Neuron (in vitro differentiated cells): ENCODE measurements at regions not wholly inside any gene's neighbourhood (a gene's known extent, or its start where the extent isn't known, plus 50 kb on each side); places are given as distances from the start of the nearest gene placed in this dataset.
"Not testable (repeated sequence)": the region's sequence is repeated elsewhere in the genome, so short reads cannot be mapped to it uniquely, and the experiment has no call there.

Experiments
- H2AFZ ChIP-seq: one replicate; pipeline ENCODE4 v1.6.1; 2013; ENCODE audit warnings: low read depth, mild to moderate bottlenecking, inconsistent platforms, low read length, moderate library complexity
- H3K27me3 ChIP-seq: one replicate; pipeline ENCODE4 v1.6.1; 2013; ENCODE audit warnings: low read length; ENCODE audit not compliant: insufficient read depth
- H3K36me3 ChIP-seq: one replicate; pipeline ENCODE4 v1.6.1; 2013; ENCODE audit warnings: low read length; ENCODE audit not compliant: insufficient read depth
- H3K4me1 ChIP-seq: one replicate; pipeline ENCODE4 v1.6.1; 2013; ENCODE audit warnings: low read length; ENCODE audit not compliant: insufficient read depth
- H3K4me3 ChIP-seq: 2 replicates; pipeline ENCODE4 v1.5.1; 2013; ENCODE audit warnings: mild to moderate bottlenecking, low read length, moderate library complexity
- H3K9me3 ChIP-seq: one replicate; pipeline ENCODE4 v1.6.1; 2013; ENCODE audit warnings: low read length

GRCh38 chr2:101587251-101587650 is 110.3 kb upstream of the MAP4K4 start:
- no peaks in the 10 kb centered on the region for H3K27me3 ChIP-seq
- no peak overlapping the region for H2AFZ ChIP-seq
- H3K4me1 ChIP-seq, result no peaks in the 10 kb centered on the region
- H3K36me3 ChIP-seq, result no peaks in the 10 kb centered on the region
- H3K4me3 ChIP-seq, result no peak overlapping the region
- H3K9me3 ChIP-seq, result no peaks in the 10 kb centered on the region

- no peak overlapping the region for H2AFZ ChIP-seq
- H3K36me3 ChIP-seq, result no peaks in the 10 kb centered on the region
- H3K4me3 ChIP-seq, result no peak overlapping the region
- no peaks in the 10 kb centered on the region for H3K9me3 ChIP-seq
- H3K27me3 ChIP-seq, result peaks cover 2% of the 10 kb centered on the region
- H3K4me1 ChIP-seq, result no peaks in the 10 kb centered on the region
These were observed 108.9 kb upstream of the RFX8 start for GRCh38 chr2:101583861-101584260.

- Histone ChIP-seq H3K36me3 (no peaks in the 10 kb centered on the region), H3K27me3 (peaks cover 4% of the 10 kb centered on the region), H3K4me3 (no peak overlapping the region), H2AFZ (no peak overlapping the region), H3K9me3 (no peaks in the 10 kb centered on the region), H3K4me1 (no peaks in the 10 kb centered on the region)
These were observed 106.9 kb upstream of the RFX8 start for GRCh38 chr2:101581675-101582299.

GRCh38 chr2:101580528-101580927 is 105.6 kb upstream of the RFX8 start:
- Histone ChIP-seq H3K4me3 (no peak overlapping the region), H2AFZ (no peak overlapping the region), H3K27me3 (peaks cover 4% of the 10 kb centered on the region), H3K4me1 (no peaks in the 10 kb centered on the region), H3K9me3 (no peaks in the 10 kb centered on the region), H3K36me3 (no peaks in the 10 kb centered on the region)

- Histone ChIP-seq H2AFZ (no peak overlapping the region), H3K36me3 (no peaks in the 10 kb centered on the region), H3K27me3 (peaks cover 4% of the 10 kb centered on the region), H3K4me1 (no peaks in the 10 kb centered on the region), H3K4me3 (no peak overlapping the region), H3K9me3 (no peaks in the 10 kb centered on the region)
These were observed 103.8 kb upstream of the RFX8 start for GRCh38 chr2:101578671-101579070.

GRCh38 chr2:101578135-101578534 is 103.2 kb upstream of the RFX8 start:
- H3K9me3 ChIP-seq, H3K4me1 ChIP-seq, H3K36me3 ChIP-seq, H2AFZ ChIP-seq, H3K4me3 ChIP-seq, H3K27me3 ChIP-seq: not testable (repeated sequence)

- no peaks in the 10 kb centered on the region for H3K36me3 ChIP-seq
- H3K4me3 ChIP-seq, result no peak overlapping the region
- H3K4me1 ChIP-seq, result no peaks in the 10 kb centered on the region
- peaks cover 4% of the 10 kb centered on the region for H3K27me3 ChIP-seq
- no peaks in the 10 kb centered on the region for H3K9me3 ChIP-seq
- H2AFZ ChIP-seq, result no peak overlapping the region
These were observed 102.3 kb upstream of the RFX8 start for GRCh38 chr2:101577173-101577572.

- Histone ChIP-seq H3K36me3 (no peaks in the 10 kb centered on the region), H3K4me3 (no peak overlapping the region), H3K27me3 (peaks cover 2% of the 10 kb centered on the region), H3K4me1 (no peaks in the 10 kb centered on the region), H2AFZ (no peak overlapping the region), H3K9me3 (no peaks in the 10 kb centered on the region)
These were observed 99.7 kb upstream of the RFX8 start for GRCh38 chr2:101574622-101575021.

GRCh38 chr2:101571951-101572350 is 97.0 kb upstream of the RFX8 start:
- Histone ChIP-seq H3K9me3 (no peaks in the 10 kb centered on the region), H3K27me3 (no peaks in the 10 kb centered on the region), H3K36me3 (no peaks in the 10 kb centered on the region), H3K4me3 (no peak overlapping the region), H3K4me1 (peaks cover under 1% of the 10 kb centered on the region), H2AFZ (no peak overlapping the region)

GRCh38 chr2:101569886-101570520 is 95.1 kb upstream of the RFX8 start:
- no peaks in the 10 kb centered on the region for H3K9me3 ChIP-seq
- H2AFZ ChIP-seq, result no peak overlapping the region
- peaks cover 2% of the 10 kb centered on the region for H3K4me1 ChIP-seq
- H3K4me3 ChIP-seq, result no peak overlapping the region
- peaks cover 3% of the 10 kb centered on the region for H3K27me3 ChIP-seq
- no peaks in the 10 kb centered on the region for H3K36me3 ChIP-seq

GRCh38 chr2:101568969-101569368 is 94.1 kb upstream of the RFX8 start:
- peaks cover 3% of the 10 kb centered on the region for H3K27me3 ChIP-seq
- peaks cover 2% of the 10 kb centered on the region for H3K4me1 ChIP-seq
- no peaks in the 10 kb centered on the region for H3K9me3 ChIP-seq
- no peak overlapping the region for H2AFZ ChIP-seq
- H3K36me3 ChIP-seq, result no peaks in the 10 kb centered on the region
- no peak overlapping the region for H3K4me3 ChIP-seq

GRCh38 chr2:101566632-101567228 is 91.8 kb upstream of the RFX8 start:
- no peaks in the 10 kb centered on the region for H3K9me3 ChIP-seq
- peaks cover 2% of the 10 kb centered on the region for H3K4me1 ChIP-seq
- H3K27me3 ChIP-seq, result peaks cover 3% of the 10 kb centered on the region
- H3K4me3 ChIP-seq, result no peak overlapping the region
- H2AFZ ChIP-seq, result no peak overlapping the region
- H3K36me3 ChIP-seq, result no peaks in the 10 kb centered on the region

- no peaks in the 10 kb centered on the region for H3K9me3 ChIP-seq
- H2AFZ ChIP-seq, result no peak overlapping the region
- H3K4me3 ChIP-seq, result no peak overlapping the region
- H3K36me3 ChIP-seq, result no peaks in the 10 kb centered on the region
- H3K27me3 ChIP-seq, result peaks cover 3% of the 10 kb centered on the region
- peaks cover 2% of the 10 kb centered on the region for H3K4me1 ChIP-seq
These were observed 88.9 kb upstream of the RFX8 start for GRCh38 chr2:101563849-101564248.
